ENCODE measurements at regions not wholly inside any gene's neighbourhood (a gene's known extent, or its start where the extent isn't known, plus 50 kb on each side); places are given as distances from the start of the nearest gene placed in this dataset.

DNA sequence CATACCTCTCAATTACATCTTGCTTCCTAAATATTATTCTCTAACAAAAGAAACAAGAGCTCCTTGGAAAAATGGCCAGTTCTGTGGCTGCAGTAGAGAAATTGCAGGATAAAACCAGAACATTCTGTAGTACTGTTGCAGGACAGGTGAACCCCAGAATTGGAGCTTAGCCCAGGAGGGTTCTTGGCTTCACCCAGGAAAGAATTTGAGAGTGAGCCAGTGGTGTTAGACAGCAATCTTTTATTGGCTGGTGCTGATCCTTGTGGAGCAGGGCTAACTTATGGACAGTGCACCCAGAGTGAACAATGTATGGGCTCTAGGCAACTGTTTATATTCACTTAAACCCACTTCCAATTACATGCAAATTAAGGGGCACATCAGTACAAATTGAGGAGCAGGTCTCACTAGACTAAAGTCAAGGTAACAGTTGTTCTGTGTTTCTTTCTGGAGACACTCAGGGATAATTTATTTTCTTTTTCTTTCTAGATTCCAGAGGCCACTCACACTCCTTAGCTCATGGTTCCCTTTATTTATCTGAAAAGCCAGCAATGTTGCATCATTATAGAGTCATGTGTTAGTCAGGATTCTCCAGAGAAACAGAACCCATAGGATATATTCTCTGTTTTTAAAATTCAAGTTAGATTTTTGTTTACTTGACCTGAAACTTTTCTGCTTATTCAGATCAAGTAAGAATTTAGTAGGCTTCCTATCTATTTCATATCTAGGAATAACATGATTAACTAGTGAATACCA, 348.1 kb downstream of the CCDC85A start (continued):
- TF ChIP-seq, protein P1, sequence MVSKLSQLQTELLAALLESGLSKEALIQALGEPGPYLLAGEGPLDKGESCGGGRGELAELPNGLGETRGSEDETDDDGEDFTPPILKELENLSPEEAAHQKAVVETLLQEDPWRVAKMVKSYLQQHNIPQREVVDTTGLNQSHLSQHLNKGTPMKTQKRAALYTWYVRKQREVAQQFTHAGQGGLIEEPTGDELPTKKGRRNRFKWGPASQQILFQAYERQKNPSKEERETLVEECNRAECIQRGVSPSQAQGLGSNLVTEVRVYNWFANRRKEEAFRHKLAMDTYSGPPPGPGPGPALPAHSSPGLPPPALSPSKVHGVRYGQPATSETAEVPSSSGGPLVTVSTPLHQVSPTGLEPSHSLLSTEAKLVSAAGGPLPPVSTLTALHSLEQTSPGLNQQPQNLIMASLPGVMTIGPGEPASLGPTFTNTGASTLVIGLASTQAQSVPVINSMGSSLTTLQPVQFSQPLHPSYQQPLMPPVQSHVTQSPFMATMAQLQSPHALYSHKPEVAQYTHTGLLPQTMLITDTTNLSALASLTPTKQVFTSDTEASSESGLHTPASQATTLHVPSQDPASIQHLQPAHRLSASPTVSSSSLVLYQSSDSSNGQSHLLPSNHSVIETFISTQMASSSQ (IDR thresholded peaks at IDR 0.05; ENCODE audit: low read depth) = no peak
- TF ChIP-seq, protein P1 (CRISPR knock-in tag; IDR thresholded peaks at IDR 0.05; ENCODE audit: borderline replicate concordance) = no peak
- TF ChIP-seq, protein P2, sequence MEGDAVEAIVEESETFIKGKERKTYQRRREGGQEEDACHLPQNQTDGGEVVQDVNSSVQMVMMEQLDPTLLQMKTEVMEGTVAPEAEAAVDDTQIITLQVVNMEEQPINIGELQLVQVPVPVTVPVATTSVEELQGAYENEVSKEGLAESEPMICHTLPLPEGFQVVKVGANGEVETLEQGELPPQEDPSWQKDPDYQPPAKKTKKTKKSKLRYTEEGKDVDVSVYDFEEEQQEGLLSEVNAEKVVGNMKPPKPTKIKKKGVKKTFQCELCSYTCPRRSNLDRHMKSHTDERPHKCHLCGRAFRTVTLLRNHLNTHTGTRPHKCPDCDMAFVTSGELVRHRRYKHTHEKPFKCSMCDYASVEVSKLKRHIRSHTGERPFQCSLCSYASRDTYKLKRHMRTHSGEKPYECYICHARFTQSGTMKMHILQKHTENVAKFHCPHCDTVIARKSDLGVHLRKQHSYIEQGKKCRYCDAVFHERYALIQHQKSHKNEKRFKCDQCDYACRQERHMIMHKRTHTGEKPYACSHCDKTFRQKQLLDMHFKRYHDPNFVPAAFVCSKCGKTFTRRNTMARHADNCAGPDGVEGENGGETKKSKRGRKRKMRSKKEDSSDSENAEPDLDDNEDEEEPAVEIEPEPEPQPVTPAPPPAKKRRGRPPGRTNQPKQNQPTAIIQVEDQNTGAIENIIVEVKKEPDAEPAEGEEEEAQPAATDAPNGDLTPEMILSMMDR (CRISPR knock-in tag; IDR thresholded peaks at IDR 0.05) = no peak
- TF ChIP-seq CHCHD3 (CRISPR knock-in tag; IDR thresholded peaks at IDR 0.05) (no peak), ZNF260 (CRISPR knock-in tag; IDR thresholded peaks at IDR 0.05; ENCODE audit: borderline replicate concordance, low read depth) (no peak), ZFP41 (CRISPR knock-in tag; IDR thresholded peaks at IDR 0.05; ENCODE audit: borderline replicate concordance) (no peak), SCMH1 (CRISPR knock-in tag; IDR thresholded peaks at IDR 0.05; ENCODE audit: borderline replicate concordance) (no peak), EED (CRISPR knock-in tag; IDR thresholded peaks at IDR 0.05) (no peak), TBP (CRISPR knock-in tag; IDR thresholded peaks at IDR 0.05) (no peak), REL (CRISPR knock-in tag; conservative IDR thresholded peaks at IDR 0.05) (no peak), NAIF1 (CRISPR knock-in tag; IDR thresholded peaks at IDR 0.05; ENCODE audit: borderline replicate concordance) (no peak), POLR2AphosphoS2 (IDR thresholded peaks at IDR 0.05; ENCODE audit: low read depth, low read length) (no peak)
